ENCODE measurements at regions not wholly inside any gene's neighbourhood (a gene's known extent, or its start where the extent isn't known, plus 50 kb on each side); places are given as distances from the start of the nearest gene placed in this dataset.

GRCh38 chr1:177754603-177755002, 215.3 kb downstream of the SEC16B start:
- TF ChIP-seq CTCF (conservative IDR thresholded peaks at IDR 0.05; ENCODE audit: low read length) (no peak), EZH2phosphoT487 (IDR thresholded peaks at IDR 0.05; ENCODE audit: borderline replicate concordance) (no peak)
